AG04449 (cell line): ENCODE measurements at regions not wholly inside any gene's neighbourhood (a gene's known extent, or its start where the extent isn't known, plus 50 kb on each side); places are given as distances from the start of the nearest gene placed in this dataset.

ENCODE experiments used
- CTCF ChIA-PET: fragments of 350-600 bp; formaldehyde crosslinking; extraction: SDS; loops from one replicate; lab custom pipeline; 2021; ENCODE audit warnings: antibody characterized with exemption; lab: Yijun Ruan, JAX
- POLR2A ChIA-PET: fragments of 400-600, 350-600 bp; formaldehyde crosslinking; extraction: SDS; loops from one replicate; lab custom pipeline; 2020; ENCODE audit warnings: antibody characterized with exemption, inconsistent platforms; lab: Yijun Ruan, JAX
- DNase-seq: peaks from one replicate; pipeline ENCODE4 v3.0.0-alpha.2; 2010; ENCODE audit warnings: low read depth, low spot score
- H3K4me3 ChIP-seq: 2 replicates; pipeline ENCODE4 v1.5.1; 2011; ENCODE audit warnings: low read depth, mild to moderate bottlenecking, control low read depth, low read length
- TF ChIP-seq, protein P1 (sequence below): IDR thresholded peaks from one replicate; pipeline ENCODE4 v1.5.1; 2011; ENCODE audit warnings: mild to moderate bottlenecking, moderate library complexity, low read length, control low read depth, inconsistent platforms; ENCODE audit not compliant: insufficient read depth; ENCODE audit errors: missing control alignments

DNA sequence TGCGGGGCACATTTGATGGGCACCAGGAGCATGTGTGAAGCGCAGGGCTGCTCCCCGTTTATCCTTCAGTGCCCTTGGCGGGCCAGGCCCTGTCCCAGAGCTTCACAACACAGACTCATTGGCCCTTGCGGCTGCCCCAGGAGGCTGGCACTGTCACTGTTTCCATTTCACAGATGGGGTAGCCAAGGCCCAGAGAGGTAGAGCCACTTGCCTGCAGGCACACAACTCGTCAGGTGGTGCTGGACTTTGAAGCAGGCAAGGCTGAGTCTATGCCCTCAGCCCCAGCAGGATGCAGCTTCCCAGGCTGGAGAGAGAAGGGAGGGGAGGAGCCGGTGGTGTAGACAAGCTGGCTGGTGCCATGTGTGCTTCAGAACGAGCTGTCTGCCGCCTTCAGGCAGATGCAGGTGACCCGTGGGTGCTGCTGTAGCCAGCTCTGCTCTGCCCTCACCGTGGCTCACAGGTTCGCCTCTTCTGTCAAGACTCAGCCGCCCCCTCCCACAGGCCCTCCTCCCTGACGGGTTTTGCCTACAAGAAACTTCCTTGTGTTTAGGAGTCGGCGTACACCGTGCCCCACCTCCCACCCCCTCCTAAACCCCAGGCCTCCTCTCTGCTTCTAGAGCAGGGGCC is 232.3 kb upstream of the CIBAR2 start:
- H3K4me3 ChIP-seq, result no peak overlapping the region
- TF ChIP-seq, protein P1, sequence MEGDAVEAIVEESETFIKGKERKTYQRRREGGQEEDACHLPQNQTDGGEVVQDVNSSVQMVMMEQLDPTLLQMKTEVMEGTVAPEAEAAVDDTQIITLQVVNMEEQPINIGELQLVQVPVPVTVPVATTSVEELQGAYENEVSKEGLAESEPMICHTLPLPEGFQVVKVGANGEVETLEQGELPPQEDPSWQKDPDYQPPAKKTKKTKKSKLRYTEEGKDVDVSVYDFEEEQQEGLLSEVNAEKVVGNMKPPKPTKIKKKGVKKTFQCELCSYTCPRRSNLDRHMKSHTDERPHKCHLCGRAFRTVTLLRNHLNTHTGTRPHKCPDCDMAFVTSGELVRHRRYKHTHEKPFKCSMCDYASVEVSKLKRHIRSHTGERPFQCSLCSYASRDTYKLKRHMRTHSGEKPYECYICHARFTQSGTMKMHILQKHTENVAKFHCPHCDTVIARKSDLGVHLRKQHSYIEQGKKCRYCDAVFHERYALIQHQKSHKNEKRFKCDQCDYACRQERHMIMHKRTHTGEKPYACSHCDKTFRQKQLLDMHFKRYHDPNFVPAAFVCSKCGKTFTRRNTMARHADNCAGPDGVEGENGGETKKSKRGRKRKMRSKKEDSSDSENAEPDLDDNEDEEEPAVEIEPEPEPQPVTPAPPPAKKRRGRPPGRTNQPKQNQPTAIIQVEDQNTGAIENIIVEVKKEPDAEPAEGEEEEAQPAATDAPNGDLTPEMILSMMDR, result no peak
- no peak for DNase-seq
- ChIA-PET CTCF (interaction anchor here (1.1 to 1.7 kb wide), 3 partner anchors 70 to 272 kb away, joined by 3 to 5 read pairs (median 5); no protein-coding TSS in a partner anchor), POLR2A (interaction anchor here (0.6 kb wide), 3 partner anchors 242 to 373 kb away, joined by 3 to 4 read pairs (median 3); no protein-coding TSS in a partner anchor)

DNA sequence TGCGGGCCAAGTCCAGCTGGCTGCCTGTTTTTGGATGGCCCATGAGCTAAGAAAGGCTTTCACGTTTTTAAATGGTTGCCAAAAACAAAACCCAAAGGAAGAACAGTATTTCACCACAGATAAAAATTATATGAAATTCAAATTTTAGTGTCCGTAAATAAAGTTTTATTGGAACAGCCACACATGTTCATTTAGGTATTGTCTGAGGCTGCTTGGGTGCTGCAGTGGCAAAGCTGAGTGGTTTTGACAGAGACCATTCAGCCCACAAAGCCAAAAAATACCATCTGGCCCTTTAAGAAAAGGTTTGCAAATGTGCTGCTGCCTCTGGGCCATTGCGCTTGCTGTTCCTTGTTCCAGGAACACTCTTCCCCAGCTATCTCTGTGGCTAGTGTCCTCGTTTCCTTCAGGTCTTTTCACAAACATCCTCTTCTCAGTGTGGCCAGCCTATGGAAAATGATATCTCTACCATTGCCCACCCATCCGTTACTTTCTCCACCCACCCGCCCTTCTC is 232.9 kb upstream of the CIBAR2 start:
- TF ChIP-seq, protein P1, result no peak
- no peak for DNase-seq
- POLR2A ChIA-PET, result interaction anchor here (0.6 kb wide), 4 partner anchors 208 to 373 kb away, joined by 3 to 4 read pairs (median 3); no protein-coding TSS in a partner anchor
- H3K4me3 ChIP-seq, result no peak overlapping the region
- CTCF ChIA-PET, result interaction anchor here (1.1 to 1.7 kb wide), 3 partner anchors 71 to 271 kb away, joined by 3 to 5 read pairs (median 5); no protein-coding TSS in a partner anchor

DNA sequence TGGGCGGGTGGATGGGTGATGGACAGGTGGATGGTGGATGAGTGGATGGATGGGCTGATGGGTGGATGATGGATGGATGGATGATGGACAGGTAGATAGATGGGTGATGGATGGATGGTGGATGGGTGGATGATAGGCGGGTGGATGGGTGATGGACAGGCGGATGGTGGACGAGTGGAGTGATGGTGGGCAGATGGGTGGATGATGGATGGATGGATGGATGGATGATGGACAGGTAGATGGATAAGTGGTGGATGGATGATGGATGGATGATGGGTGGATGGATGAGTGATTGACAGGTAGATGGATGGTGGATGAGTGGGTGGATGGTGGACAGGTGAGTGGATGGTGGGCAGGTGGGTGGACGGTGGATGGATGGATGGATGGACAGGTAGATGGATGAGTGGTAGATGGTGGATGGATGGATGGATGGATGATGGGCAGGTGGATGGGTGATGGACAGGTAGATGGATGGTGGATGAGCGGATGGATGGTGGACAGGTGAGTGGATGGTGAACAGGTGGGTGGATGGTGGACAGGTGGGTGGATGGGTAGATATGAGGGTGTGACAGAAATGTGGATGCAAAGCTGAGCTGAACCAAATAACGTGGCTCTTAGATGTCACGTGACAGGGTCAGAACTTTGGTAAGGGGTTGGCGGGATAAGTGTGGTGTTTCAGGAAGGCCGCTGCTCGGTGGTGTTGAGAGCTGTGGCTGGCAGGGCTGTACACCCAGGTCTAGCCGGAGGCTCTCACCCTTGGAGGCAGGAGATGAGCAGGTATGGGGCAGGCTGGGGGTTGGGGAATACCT is 234.3 kb upstream of the CIBAR2 start:
- no peak for DNase-seq
- TF ChIP-seq, protein P1, result no peak
- H3K4me3 ChIP-seq, result no peak overlapping the region
- ChIA-PET POLR2A (no interaction called here), CTCF (interaction anchor here (0.8 to 2.1 kb wide), 10 partner anchors 10 to 369 kb away, joined by 3 to 9 read pairs (median 5); no protein-coding TSS in a partner anchor)

DNA sequence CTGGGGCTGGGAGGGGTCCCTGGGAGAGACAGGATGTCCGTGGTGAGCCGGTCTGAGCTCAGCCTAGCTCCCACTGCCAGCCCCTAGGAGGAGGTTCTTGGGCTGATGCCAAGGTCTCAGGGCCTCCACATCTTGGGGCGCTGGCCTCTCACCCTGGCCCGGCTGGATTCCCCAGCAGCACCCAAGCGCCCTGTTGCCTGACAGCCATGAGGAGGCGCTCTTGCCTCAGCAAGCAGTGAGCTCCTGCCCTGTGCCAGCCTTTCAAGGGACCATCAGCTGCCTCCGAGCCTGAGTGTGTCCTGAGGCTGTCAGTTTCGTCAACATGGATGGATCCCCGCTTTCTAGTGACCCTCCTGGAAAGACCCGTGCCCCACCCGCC is 234.9 kb upstream of the CIBAR2 start:
- DNase-seq, result no peak
- H3K4me3 ChIP-seq, result no peak overlapping the region
- CTCF ChIA-PET, result interaction anchor here (0.8 to 2.1 kb wide), 15 partner anchors 8 to 369 kb away, joined by 3 to 9 read pairs (median 4); no protein-coding TSS in a partner anchor
- TF ChIP-seq, protein P1, result peak; percentile 44
- POLR2A ChIA-PET, result no interaction called here

DNA sequence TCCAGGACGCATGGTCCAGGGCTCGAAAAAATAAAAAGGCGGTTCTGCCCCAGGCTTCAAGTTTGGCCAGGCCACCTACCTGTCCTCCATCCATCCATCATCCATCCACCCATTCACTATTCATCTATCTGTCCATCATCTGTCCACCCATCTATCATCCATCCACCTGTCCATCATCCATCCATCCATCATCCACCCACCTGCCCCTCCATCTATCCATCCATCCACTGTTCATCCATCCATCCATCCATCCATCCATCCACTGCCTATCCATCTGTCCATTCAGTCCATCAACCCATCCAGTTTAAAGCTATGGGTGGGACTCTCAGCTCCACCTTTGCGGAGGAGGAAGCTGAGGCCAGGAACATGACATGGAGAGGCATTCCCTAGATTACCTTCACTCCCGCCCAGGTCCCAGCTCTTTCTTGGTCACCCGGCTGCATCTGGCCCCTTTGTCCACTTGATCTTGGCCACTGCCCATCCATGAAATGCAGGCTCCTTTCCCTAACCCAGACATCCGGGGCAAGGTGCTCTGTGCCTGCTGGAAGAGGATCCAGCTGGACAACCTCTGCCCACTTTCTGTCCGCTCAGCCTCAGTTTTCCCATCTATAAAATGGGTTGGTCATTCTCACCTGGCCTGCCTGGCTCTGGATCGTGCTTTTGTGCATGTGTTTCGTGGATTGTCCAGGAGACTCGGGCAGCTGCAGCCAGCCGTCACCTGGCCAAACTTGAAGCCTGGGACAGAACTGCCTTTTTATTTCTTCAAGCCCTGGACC is 236.0 kb upstream of the CIBAR2 start:
- no peak for DNase-seq
- H3K4me3 ChIP-seq, result no peak overlapping the region
- ChIA-PET CTCF (interaction anchor here (0.8 to 2.1 kb wide), 16 partner anchors 9 to 370 kb away, joined by 3 to 9 read pairs (median 6); no protein-coding TSS in a partner anchor), POLR2A (no interaction called here)
- TF ChIP-seq, protein P1, result no peak
